Keratinocyte (primary cell): ENCODE measurements at regions not wholly inside any gene's neighbourhood (a gene's known extent, or its start where the extent isn't known, plus 50 kb on each side); places are given as distances from the start of the nearest gene placed in this dataset.

ENCODE experiments used
- DNase-seq: peaks from one replicate; pipeline ENCODE4 v3.0.0-alpha.2; 2011; ENCODE audit warnings: low read depth, missing footprints, low spot score
- FAIRE-seq: peaks from 2 replicates; lab custom pipeline; 2011; peaks lifted over from hg19 to GRCh38; lab: Jason Lieb, UNC
- H2AFZ ChIP-seq: 2 replicates; pipeline ENCODE4 v1.6.0; 2012; ENCODE audit warnings: low read length, control low read depth, inconsistent platforms; ENCODE audit not compliant: control insufficient read depth
- H3K27ac ChIP-seq: 2 replicates; pipeline ENCODE4 v1.5.1; 2011; ENCODE audit warnings: low read length; ENCODE audit not compliant: control insufficient read depth, insufficient read depth
- H3K27me3 ChIP-seq: 3 replicates; pipeline ENCODE4 v1.6.0; 2011; ENCODE audit warnings: low read length; ENCODE audit not compliant: control insufficient read depth, insufficient read depth; ENCODE audit errors: extremely low read depth
- H3K36me3 ChIP-seq, 2 experiments: 2 replicates in 1 of 2; 3 replicates in 1 of 2; pipeline ENCODE4 v1.5.1; 2011; ENCODE audit warnings: low read length in 2 of 2, mild to moderate bottlenecking in 1 of 2; ENCODE audit not compliant: control insufficient read depth in 2 of 2, insufficient read depth in 2 of 2; ENCODE audit errors: extremely low read depth in 1 of 2
- H3K4me1 ChIP-seq: 3 replicates; pipeline ENCODE4 v1.5.1; 2011; ENCODE audit warnings: low read length; ENCODE audit not compliant: control insufficient read depth, insufficient read depth; ENCODE audit errors: extremely low read depth
- H3K4me2 ChIP-seq: 3 replicates; pipeline ENCODE4 v1.6.0; 2011; ENCODE audit warnings: low read depth, low read length; ENCODE audit not compliant: control insufficient read depth, insufficient read depth; ENCODE audit errors: extremely low read depth
- H3K4me3 ChIP-seq, 3 experiments: fragments of 200-600 bp in 1 of 3; sonication (generic) in 1 of 3; 2 replicates in 2 of 3; 3 replicates in 1 of 3; pipeline ENCODE4 v1.5.1; 2011 to 2016; ENCODE audit warnings: low read length in 3 of 3, mild to moderate bottlenecking in 3 of 3, control low read depth in 2 of 3, inconsistent platforms in 1 of 3, low read depth in 1 of 3, mixed read lengths in 1 of 3, mixed run types in 1 of 3, moderate library complexity in 1 of 3; ENCODE audit not compliant: control insufficient read depth in 2 of 3, insufficient read depth in 2 of 3; ENCODE audit errors: extremely low read depth in 1 of 3
- H3K79me2 ChIP-seq: 2 replicates; pipeline ENCODE4 v1.6.0; 2012; ENCODE audit warnings: low read length; ENCODE audit not compliant: control insufficient read depth, insufficient read depth
- H3K9ac ChIP-seq: 3 replicates; pipeline ENCODE4 v1.6.0; 2011; ENCODE audit warnings: low read length; ENCODE audit not compliant: control insufficient read depth, insufficient read depth; ENCODE audit errors: extremely low read depth
- H3K9me1 ChIP-seq: 3 replicates; pipeline ENCODE4 v1.6.0; 2011; ENCODE audit warnings: low read length; ENCODE audit not compliant: control insufficient read depth, insufficient read depth; ENCODE audit errors: extremely low read depth
- H3K9me3 ChIP-seq: 2 replicates; pipeline ENCODE4 v1.5.1; 2012; ENCODE audit warnings: low read depth, low read length; ENCODE audit not compliant: control insufficient read depth
- H4K20me1 ChIP-seq: 3 replicates; pipeline ENCODE4 v1.6.0; 2011; ENCODE audit warnings: low read length; ENCODE audit not compliant: control insufficient read depth, insufficient read depth; ENCODE audit errors: extremely low read depth
- CTCF ChIP-seq, 3 experiments: IDR thresholded peaks in 1 of 3; conservative IDR thresholded peaks in 1 of 3; optimal IDR thresholded peaks in 1 of 3; 2 replicates in 2 of 3; 3 replicates in 1 of 3; pipeline versions ENCODE3 to v1.5.1; 2011; ENCODE audit warnings: low read length in 3 of 3, mild to moderate bottlenecking in 3 of 3, moderate library complexity in 2 of 3, control low read depth in 1 of 3, inconsistent platforms in 1 of 3; ENCODE audit not compliant: insufficient read depth in 2 of 3; ENCODE audit errors: extremely low read depth in 1 of 3
- EZH2 ChIP-seq: IDR thresholded peaks from one replicate; pipeline ENCODE4 v1.6.1; 2012; ENCODE audit warnings: inconsistent platforms, mild to moderate bottlenecking, low read length, moderate library complexity
- dilution Hi-C: fragments of 300-500 bp; cut with MboI; formaldehyde crosslinking; loops from one replicate; pipeline ENCODE4 v1.7.0; 2020; ENCODE audit warnings: low sequenced_read_pairs; ENCODE audit not compliant: extremely low pct_ligation_motif_present

GRCh38 chr1:193705554-193705981 is 519.2 kb upstream of the B3GALT2 start:
- DNase-seq, result peak; percentile 25

GRCh38 chr1:193703655-193704054 is 517.2 kb upstream of the B3GALT2 start:
- H3K9me3 ChIP-seq, result no peaks in the 10 kb centered on the region
- no peak overlapping the region for H3K9ac ChIP-seq
- FAIRE-seq (no peak), DNase-seq (no peak)
- H3K4me3 ChIP-seq, result no peak overlapping the region
- H3K79me2 ChIP-seq, result no peaks in the 10 kb centered on the region
- no peaks in the 10 kb centered on the region for H3K36me3 ChIP-seq
- H3K9me1 ChIP-seq, result no peaks in the 10 kb centered on the region
- H3K27ac ChIP-seq, result no peak overlapping the region
- no peak overlapping the region for H3K4me2 ChIP-seq
- H3K27me3 ChIP-seq, result no peaks in the 10 kb centered on the region
- H4K20me1 ChIP-seq, result no peaks in the 10 kb centered on the region
- H2AFZ ChIP-seq, result no peak overlapping the region
- TF ChIP-seq EZH2 (no peak), CTCF (optimal IDR thresholded peaks at IDR 0.05 in 1 of 3, IDR thresholded peaks at IDR 0.05 in 1 of 3, conservative IDR thresholded peaks at IDR 0.05 in 1 of 3; ENCODE audit: extremely low read depth in 1 of 3, insufficient read depth in 2 of 3, low read length in 3 of 3) (no peak)
- peaks cover 18% of the 10 kb centered on the region for H3K4me1 ChIP-seq
- dilution Hi-C loops, result no loop called here

More at GRCh38 chr1:193705554-193705981, 519.2 kb upstream of the B3GALT2 start:
- dilution Hi-C loops, result no loop called here
- no peak for FAIRE-seq
- Histone ChIP-seq H3K4me1 (peaks cover 16% of the 10 kb centered on the region), H3K79me2 (no peaks in the 10 kb centered on the region), H3K4me3 (no peak overlapping the region), H3K36me3 (no peaks in the 10 kb centered on the region), H3K4me2 (no peak overlapping the region), H3K27me3 (no peaks in the 10 kb centered on the region), H3K9ac (no peak overlapping the region), H2AFZ (no peak overlapping the region), H4K20me1 (no peaks in the 10 kb centered on the region), H3K27ac (no peak overlapping the region), H3K9me1 (no peaks in the 10 kb centered on the region), H3K9me3 (no peaks in the 10 kb centered on the region)
- TF ChIP-seq EZH2 (no peak), CTCF (optimal IDR thresholded peaks at IDR 0.05 in 1 of 3, IDR thresholded peaks at IDR 0.05 in 1 of 3, conservative IDR thresholded peaks at IDR 0.05 in 1 of 3; ENCODE audit: extremely low read depth in 1 of 3, insufficient read depth in 2 of 3, low read length in 3 of 3) (no peak)
